ENCODE measurements at regions not wholly inside any gene's neighbourhood (a gene's known extent, or its start where the extent isn't known, plus 50 kb on each side); places are given as distances from the start of the nearest gene placed in this dataset.

DNA sequence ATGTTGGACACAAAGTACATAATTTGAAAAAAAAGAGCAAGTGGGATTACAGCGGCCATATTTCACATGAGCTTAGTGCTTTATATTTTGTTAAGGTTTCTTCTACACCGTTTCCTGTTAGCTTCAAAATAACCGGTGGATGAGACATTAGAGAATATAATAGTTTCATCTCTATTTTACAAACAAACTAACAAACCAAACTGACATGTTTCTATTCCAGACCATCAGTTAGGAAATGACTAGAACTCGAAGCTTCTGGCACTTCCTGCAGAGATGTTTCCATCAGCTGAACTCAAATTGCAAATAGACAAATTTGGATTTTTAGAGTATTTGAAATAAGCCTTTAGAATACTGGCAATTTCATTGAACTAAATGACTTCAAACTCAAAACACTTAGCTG lies 86.5 kb downstream of the MTRR start:
- DNase-seq (ENCODE audit: low read depth) = no peak

DNA sequence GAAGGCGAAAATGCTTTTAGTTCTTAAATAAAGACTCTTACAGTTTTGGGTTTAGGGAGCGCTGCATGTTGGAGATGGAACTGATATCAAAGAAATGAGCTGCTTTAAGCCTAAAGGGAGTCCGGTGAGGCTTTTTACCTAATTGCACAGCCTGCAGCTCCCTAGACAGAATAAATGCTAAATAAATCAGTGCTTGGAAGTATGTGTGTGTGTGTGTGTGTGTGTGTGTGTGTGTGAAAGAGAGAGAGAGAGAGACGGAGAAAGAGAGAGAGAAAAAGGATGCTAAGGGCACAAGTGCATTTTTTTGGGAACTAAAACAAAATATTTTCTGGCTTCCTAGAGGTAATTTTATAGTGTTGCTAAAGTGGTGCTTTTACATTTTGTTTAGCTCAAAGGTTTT lies 88.4 kb downstream of the MTRR start:
- no peak for DNase-seq (ENCODE audit: low read depth)

DNA sequence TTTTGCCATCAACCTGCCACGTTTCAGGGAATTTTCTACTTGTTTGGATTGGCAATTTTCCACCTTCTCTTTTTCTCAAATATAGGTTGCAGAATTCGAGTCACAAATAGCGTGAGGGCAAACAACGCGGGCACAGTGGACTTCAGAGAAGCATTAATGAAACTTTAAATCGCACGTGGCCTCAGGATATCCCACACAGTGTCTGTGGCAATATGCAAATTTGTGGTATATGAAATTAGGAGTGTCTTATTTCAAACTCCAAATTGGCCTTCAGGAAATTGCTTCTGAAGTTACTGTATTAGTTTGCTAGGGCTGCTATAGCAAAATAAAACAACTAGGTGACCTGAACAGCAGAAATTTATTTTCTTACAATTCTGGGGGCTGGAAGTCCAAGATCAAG lies 91.2 kb downstream of the MTRR start:
- no peak for DNase-seq (ENCODE audit: low read depth)

DNA sequence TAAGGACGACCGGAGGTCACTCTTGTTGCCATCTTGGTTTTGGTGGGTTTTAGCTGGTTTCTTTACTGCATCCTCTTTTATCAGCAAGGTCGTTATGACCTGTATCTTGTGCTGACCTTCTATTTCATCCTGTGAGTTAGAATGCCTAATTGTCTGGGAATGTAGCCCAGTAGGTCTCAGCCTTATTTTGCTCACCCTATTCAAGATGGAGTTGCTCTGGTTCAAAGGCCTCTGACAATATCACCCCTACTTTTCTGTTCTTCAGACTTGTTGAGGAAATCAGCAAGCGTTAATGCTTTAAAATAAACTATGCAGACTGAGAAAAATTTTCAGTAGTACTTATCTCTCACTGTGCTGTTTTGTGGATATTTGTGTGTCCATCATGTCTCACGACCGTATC lies 92.6 kb downstream of the MTRR start:
- no peak for DNase-seq (ENCODE audit: low read depth)

DNA sequence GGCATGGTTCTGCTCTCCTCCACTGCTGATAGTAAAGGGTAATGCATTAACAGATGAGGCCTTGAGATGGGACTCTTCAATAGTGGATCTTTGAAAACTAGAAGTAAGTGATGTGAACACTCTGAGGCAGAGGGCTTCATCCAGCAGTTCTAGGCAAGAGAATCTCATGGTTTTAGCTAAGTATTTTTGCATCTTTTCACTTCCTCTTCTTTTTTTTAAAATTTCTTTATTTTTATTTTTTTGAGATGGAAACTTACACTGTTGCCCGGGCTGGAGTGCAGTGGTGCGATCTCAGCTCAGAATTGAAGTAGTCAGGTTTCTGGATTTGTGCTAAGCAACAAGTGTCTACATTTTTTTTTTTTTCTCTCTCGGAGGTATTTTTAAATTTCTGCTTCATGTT lies 101.9 kb downstream of the MTRR start:
- no peak for DNase-seq (ENCODE audit: low read depth)

DNA sequence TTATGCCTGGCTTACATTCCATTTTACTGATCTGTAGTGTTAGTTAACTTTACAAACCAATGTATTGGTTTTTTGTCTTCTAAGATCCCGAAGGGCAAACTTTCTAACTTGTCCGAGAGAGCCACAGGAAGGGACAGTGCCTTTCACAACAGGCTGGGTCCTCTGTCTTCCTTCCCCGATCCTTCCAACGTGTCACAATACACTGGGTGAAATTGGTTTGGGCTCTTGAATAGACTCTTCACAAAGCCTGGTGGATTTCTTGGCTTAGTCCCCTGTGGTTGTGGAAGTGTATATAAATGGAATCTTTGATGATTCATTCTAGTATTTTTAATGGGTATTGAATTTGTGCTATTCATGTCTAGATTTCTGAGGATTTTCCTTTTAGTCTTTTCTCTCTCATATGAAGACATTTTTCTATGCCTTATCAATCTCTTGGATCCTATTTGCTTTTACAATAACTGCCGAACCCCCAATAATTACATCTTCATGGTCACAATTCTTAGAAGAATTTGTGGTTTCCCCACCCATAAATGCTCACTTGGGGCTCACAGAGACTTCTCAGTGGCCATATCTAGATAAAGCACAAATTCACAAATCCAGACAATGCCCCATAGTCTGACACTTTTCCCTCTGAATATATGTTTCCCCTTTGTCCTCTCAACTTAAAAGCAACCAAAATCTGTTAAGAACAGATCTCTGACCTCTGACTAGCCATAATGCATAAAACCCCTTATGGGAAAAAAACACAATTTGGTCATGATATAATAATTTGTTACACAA lies 107.7 kb downstream of the MTRR start:
- no peak for DNase-seq (ENCODE audit: low read depth)

DNA sequence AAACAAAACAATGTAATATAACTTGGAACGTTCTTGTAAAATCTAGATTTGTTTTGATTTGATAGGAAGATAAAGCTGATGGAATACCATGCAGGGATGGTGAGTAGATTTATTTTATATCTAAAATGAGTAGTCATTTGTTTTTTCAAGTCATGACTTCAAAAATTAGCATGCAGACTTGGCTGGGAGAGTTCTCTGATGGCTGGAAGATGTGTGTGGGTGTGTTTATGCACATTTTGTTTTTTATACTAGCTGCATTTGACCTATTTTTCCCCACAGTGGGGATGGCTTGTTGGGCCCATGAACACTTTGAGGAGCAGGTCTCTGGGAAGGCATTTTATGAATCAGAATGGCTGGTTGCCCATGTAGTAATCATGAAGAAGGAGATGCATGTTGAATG lies 109.2 kb downstream of the MTRR start:
- DNase-seq (ENCODE audit: low read depth) = no peak

DNA sequence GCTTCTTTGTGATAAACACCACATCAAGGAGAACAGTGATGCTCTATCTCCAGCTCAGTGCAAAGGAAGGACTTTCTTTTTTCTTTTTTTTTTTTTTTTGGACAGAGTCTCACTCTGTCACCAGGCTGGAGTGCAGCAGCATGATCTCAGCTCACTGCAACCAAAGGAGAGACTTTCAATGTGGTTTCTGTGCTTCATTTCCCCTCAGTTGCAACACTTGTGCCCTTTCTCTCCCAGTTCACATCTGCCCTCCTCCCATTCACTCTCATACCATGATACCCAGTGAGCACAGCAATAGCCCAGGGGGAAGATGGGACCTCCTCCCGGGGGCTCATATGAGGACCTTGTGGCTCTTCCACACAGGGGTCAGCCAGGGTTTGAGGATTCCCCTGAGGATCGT lies 110.0 kb downstream of the MTRR start:
- no peak for DNase-seq (ENCODE audit: low read depth)

DNA sequence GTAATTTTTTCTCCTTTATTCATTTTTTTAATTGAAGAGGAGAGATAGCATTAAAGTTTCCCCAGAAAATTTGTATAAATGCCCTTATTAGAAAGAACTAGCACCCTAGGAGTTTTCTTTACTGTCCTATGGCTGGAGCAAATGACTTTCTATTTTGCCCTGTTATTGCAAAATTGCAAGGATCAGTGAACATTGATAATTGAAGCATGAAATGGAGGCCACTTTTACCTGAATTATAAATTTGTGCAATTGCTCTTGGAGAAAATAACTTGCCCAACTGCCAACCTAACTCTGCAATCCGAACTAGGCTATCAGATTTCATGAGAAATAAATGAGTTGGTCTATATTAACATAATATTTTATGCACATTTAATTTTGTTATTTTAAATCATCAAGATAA lies 111.9 kb downstream of the MTRR start:
- DNase-seq (ENCODE audit: low read depth) = no peak

DNA sequence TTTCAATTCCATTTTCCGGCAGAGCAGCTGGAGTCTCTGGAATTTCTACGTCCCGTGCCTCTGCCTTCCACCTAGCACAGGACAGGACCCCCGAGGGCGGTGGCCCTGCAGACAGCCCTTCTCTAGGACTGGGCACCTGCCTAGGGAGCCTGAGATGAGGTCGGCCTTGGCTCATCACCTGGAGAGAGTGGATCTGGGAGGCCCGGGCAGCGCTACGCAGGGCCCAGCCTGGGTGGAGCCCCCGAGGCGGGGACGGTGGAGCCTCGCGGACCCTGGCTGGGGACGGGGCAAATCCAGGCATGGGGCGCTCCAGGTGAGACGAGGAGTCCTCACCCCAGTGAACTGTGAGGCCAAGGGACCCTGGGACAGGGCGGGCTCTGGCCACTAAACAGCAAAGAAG lies 114.5 kb downstream of the MTRR start:
- DNase-seq (ENCODE audit: low read depth) = no peak

DNA sequence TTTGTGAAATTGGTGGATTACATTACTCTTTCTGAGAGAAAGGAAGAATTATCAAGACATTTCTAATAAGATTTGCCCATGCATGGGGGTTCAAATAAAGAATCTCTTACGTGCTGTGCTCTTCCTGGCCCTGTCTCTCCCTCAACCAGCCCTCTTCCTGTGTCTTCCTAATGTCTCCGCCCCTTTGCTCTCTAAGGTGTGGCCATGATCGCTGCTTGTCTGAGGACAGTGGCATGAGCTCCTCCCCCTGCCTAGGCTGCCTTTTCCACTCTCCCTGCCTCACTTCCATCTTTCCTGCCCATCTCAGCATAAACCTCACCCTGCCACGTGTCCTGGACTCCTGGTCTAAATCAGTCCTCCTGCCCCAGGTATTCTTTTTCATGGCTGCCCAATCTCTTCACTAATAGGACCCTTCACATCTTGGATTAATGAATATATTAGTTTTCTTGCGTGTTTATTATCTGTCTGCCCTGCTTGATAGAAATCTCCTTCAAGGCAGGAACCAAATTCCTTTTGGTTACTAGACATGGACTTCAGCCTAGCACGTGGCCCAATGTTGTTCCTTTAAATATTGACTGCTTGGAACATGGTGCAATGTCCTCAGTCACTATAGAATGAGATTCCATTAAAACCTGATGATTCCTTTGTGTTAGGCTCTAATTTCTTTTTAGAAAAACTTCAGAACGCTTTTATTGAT lies 122.3 kb downstream of the MTRR start:
- DNase-seq (ENCODE audit: low read depth) = peak; percentile 1

DNA sequence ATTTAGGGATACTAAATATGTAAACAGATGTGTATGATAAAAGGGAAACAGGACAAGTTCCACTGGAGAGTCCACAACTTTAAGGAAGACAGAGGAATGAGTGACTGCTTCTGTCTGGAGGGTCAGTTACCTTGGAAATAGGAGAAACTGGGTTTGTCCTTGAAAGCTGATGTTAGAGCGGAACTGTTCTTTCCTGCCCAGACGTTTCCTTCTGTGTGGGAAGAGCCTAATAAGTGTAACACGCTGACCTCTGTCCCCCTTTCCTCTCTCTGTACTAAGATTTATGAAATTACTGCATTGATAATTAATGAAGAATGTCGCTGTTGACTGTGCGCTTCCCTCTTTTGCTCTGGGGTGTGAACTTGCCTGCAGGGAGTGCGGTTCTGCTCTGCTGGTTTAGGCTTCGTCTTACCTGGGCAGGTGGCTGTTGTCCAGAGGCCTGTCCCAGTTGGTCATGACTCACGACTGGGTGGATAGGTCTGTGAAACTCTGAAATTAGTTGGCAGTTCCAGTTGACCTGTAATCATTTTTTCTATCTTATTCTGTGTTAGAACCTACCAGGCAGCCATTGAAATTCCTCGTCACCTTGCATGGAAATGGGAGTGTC lies 126.8 kb downstream of the MTRR start:
- no peak for DNase-seq (ENCODE audit: low read depth)

DNA sequence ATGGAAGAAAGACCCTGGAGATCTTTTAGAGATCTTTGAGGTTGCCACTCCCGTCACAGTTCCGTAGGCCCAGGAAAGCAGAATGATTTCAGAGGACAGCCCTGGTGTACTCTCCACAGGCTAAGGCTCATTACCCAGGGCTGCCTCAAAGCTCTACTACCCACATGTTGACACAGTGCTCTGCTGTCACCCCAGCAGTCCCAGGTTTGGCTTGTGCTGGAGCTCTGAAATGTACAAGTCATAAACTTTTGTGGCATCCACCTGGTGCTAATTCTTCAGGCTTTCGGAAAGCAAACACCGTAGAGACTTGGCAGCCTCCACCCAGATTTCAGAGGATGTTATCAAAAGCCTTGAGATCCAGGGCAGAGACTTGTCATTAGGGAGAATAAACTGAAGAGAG lies 136.5 kb downstream of the MTRR start:
- no peak for DNase-seq (ENCODE audit: low read depth)

DNA sequence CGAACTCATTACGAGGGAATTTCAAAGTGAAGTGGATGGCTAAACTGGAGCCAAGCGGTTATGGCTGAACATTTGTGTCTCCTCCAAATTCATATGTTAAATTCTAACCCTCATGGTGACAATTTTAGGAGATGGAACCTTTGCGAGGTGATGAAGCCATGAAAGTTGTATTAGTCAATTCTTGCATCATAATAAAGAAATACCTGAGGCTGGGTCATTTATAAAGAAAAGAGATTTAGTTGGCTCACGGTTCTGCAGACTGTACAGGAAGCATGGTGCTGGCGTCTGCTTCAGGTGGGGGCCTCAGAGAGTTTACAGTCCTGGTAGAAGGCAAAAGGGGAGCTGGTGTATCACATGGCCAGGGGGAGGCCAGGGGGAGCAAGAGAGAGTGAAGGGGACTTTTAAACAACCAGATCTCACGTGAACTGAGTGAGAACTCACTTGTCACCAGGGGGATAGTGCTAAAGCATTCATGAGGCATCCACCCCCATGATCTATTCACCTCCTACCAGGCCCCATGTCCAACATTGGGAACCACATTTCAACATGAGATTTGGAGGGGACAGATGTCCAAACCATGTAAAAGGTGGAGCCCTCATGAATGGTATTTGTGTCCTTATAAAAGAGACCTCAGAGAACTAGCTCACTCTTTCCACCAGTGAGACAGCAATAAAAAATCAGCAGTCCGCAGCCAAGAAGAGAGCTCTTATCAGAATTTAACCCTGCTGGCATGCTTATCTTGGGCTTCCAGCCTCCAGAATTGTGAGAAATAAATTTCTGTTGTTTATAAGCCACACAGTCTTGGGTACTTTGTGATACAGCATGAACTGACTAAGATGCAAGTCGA lies 143.4 kb downstream of the MTRR start:
- DNase-seq (ENCODE audit: low read depth) = no peak

DNA sequence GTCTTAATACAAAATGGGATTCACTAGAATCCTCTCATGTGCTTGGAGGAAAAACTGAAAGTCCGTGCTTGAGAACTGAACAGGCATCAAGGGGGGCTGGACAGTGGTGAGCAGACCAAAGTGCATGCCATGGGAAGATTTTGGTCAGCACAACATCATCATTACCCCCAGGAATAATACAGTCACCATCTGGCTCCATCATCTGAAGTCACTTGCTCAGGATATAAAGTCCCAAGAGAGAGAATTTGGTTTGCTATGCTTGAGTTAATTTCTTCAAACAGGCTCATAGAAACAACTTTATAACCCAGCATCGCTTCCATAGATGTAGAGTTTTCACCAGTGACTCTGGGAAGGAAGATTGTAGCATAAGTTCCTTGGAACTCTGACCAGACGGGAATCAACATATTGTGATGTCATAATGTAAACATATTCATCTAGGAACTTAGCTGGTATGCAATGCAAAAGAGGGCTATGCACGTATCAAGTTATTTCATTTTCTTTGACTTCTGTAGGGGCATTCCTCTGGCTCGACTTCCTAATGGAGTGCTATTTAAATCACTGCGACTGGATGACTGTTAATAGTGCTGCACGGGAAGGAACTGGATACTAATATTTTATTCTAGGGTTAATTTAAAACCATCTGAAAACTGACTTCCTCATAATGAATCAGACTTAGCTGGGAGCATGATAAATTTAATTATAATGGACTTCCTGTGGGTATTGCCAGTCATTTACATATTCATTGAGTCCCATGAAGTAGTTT lies 145.2 kb downstream of the MTRR start:
- DNase-seq (ENCODE audit: low read depth) = no peak

DNA sequence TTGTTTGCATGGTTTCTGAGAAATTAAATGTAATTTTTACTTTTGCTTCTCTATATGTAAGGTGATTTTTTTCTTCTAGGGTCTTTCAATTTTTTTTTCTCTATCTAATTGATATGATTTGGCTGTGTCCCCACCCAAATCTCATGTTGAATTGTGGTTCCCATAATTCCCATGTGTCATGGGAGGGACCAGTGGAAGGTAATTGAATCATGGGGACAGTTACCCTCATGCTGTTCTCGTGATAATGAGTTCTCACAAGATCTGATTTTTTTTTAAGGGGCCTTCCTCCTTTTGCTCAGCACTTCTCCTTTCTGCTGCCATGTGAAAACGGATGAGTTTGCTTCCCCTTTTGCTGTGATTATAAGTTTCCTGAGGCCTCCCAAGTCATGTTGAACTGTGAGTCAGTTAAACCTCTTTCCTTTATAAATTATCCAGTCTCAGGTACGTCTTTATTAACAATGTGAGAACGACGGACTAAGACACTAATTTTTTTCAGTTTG lies 150.8 kb downstream of the MTRR start:
- no peak for DNase-seq (ENCODE audit: low read depth)

DNA sequence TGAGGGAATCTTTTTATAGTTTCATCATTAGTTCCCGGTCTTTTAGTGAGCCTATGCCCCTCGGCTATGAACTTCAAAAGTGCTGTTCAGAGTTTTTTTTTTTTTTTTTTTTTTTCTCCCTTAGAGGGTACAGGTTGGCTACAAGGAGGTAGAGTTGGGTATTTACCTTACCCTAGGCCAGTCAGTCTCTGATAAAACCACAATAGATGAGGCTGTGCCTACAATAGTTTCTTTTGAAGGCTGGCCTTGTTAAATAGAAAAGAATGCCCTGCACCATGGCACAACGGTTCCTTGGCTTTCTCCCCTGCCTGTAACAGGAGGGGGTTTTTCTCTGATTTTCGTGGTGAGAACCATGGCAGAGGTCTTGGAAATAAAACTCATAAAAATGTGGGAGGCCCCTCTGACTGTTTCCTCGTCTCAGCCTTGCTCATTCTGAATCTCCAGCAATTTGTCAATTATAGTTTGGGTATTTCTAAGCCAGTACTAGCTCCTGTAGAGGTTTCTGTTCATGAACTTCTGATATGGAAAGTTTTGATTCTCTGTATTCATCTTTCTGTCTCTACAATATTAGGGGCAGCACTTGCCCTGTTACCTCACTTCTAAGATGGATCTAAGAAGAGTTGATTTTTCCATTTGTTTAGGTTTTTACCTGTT lies 152.0 kb downstream of the MTRR start:
- DNase-seq (ENCODE audit: low read depth) = no peak

DNA sequence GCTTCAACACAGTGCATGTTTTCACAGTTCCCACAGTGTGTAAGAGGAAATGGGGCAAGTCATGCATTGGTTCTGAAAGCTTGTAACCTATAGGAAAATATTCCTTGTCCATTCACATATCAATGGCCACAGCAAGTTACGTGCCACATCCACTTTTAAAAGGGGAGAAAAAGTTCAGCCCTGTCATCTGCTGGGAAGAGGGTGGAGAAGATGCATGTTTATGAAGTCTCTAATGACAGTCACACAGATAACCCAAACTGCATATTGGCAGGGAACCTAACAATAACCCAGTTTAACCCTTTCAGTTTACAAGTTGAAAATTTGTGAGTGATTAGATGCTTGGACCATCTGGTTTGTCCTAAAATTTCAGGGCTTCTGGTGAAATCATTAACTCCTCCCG lies 159.3 kb downstream of the MTRR start:
- DNase-seq (ENCODE audit: low read depth) = no peak

DNA sequence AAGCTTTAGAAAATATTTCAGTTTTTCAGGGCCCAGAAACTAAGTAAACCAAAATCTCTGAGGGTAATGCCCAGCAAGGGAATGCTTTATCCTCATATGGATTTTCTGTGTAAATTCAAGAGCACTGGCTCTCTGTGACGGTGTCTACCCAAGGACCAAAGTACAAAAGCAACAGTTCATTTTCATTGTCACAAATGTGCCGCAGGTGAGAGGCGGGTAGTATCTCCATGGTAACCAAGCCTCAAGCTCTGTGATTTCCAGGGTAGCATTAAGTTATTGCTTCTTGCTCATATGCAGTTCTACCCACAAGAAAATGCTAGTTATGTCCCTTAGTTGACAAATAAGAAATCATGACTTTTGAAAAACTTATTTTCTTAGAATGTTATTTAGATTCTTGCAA lies 164.3 kb downstream of the MTRR start:
- no peak for DNase-seq (ENCODE audit: low read depth)

DNA sequence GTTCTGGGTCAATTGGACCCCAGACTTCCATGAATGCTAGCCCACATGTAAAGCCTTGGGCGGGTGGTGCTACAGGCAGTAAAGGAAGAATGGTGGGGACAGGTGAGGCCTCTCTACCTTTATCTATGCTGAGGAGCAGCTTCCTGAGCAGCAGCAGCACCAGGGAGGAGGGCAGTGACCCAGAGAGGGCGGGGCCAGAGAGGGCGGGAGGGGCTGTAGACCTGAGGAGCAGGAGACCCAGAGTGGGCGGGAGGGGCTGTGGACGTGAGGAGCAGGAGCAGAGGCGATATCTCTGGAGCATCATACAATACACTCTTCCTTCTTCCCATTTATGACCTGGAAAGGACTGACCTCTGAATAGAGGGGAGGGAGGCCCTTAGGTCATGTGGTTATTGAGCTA lies 165.9 kb downstream of the MTRR start:
- no peak for DNase-seq (ENCODE audit: low read depth)

DNA sequence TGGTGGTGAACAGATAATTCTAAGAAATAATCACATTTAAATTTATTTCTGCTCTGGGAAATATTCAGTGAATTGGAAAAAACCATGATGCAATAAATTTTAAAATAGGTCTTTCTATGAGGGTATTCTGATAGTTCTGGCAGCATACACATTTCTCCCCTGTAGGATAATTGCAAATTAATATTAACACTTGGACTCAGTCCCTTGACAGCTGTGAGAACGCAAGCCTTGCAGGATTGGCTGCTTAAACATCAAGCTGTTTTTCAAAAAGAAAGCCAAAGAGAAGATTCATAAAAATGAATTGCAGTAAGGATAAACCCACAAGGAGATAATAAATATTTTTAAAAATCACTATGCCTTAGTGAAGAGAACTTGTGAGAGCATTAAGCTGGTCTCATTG lies 180.0 kb downstream of the MTRR start:
- DNase-seq (ENCODE audit: low read depth) = no peak

All from LHCN-M2 (cell line).